ENCODE measurements at regions not wholly inside any gene's neighbourhood (a gene's known extent, or its start where the extent isn't known, plus 50 kb on each side); places are given as distances from the start of the nearest gene placed in this dataset.

DNA sequence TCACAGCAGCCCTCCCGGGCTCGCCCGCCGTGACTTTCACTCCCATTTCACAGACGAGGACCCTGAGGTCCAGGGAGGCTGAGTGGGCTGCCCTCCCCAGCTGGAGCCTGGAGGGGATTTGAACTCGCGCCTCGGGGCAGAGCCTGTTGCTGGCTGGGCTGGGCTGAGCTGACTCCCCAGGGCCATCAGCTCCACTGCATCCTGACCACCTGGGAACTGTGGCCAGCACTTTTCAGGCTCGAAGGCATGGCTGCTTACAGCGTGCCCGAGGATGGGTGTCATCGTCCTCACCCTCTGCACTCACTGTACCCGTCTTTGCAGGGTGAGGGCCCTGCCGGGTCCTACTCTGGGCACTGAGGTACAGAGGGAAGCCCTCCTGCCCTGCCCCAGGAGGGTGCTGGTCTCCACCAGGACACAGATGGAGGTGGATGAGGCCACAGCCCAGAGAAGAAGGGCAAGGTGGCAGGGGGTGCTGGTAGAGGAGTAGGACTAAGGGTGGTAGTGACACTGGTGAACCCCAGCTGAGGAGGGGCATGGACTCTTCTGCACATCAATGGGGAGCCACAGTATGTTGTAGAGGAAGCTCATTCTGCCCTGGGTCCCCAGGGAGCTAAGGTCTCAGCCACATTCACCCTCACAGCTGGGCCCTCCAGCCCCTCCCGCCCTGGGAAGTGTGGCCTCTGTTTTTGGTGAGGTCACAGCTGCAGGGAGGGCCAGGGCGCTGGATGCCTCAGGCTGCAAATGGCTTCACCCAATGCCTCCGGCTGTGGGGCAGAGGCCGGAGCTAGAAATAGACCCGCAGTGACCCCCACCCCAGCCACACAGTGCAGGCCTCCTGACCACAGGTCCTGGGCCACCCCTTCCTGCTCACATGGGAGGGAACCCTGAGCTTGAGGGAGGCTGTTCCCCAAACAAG, 365.1 kb upstream of the SFSWAP start:
- TF ChIP-seq, protein P1, sequence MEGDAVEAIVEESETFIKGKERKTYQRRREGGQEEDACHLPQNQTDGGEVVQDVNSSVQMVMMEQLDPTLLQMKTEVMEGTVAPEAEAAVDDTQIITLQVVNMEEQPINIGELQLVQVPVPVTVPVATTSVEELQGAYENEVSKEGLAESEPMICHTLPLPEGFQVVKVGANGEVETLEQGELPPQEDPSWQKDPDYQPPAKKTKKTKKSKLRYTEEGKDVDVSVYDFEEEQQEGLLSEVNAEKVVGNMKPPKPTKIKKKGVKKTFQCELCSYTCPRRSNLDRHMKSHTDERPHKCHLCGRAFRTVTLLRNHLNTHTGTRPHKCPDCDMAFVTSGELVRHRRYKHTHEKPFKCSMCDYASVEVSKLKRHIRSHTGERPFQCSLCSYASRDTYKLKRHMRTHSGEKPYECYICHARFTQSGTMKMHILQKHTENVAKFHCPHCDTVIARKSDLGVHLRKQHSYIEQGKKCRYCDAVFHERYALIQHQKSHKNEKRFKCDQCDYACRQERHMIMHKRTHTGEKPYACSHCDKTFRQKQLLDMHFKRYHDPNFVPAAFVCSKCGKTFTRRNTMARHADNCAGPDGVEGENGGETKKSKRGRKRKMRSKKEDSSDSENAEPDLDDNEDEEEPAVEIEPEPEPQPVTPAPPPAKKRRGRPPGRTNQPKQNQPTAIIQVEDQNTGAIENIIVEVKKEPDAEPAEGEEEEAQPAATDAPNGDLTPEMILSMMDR (IDR thresholded peaks at IDR 0.05): no peak
- TF ChIP-seq POLR2A (IDR thresholded peaks at IDR 0.05): no peak
- TF ChIP-seq POLR2AphosphoS5 (IDR thresholded peaks at IDR 0.05): no peak
- TF ChIP-seq EP300 (IDR thresholded peaks at IDR 0.05): no peak
